ENCODE measurements at regions not wholly inside any gene's neighbourhood (a gene's known extent, or its start where the extent isn't known, plus 50 kb on each side); places are given as distances from the start of the nearest gene placed in this dataset.

GRCh38 chr1:104402178-104402577 lies 652.5 kb downstream of the AMY1C start:
- TF ChIP-seq, protein P1, sequence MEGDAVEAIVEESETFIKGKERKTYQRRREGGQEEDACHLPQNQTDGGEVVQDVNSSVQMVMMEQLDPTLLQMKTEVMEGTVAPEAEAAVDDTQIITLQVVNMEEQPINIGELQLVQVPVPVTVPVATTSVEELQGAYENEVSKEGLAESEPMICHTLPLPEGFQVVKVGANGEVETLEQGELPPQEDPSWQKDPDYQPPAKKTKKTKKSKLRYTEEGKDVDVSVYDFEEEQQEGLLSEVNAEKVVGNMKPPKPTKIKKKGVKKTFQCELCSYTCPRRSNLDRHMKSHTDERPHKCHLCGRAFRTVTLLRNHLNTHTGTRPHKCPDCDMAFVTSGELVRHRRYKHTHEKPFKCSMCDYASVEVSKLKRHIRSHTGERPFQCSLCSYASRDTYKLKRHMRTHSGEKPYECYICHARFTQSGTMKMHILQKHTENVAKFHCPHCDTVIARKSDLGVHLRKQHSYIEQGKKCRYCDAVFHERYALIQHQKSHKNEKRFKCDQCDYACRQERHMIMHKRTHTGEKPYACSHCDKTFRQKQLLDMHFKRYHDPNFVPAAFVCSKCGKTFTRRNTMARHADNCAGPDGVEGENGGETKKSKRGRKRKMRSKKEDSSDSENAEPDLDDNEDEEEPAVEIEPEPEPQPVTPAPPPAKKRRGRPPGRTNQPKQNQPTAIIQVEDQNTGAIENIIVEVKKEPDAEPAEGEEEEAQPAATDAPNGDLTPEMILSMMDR (IDR thresholded peaks at IDR 0.05; ENCODE audit: borderline replicate concordance, extremely low read depth, low read length, poor library complexity, severe bottlenecking), result no peak
- TF ChIP-seq EZH2 (IDR thresholded peaks at IDR 0.05; ENCODE audit: borderline replicate concordance, low read depth, low read length, severe bottlenecking), result no peak
